HTR-8/SVneo (cell line): ENCODE measurements at regions not wholly inside any gene's neighbourhood (a gene's known extent, or its start where the extent isn't known, plus 50 kb on each side); places are given as distances from the start of the nearest gene placed in this dataset.
A peak's percentile ranks its signal among the peaks of the same experiment; 100 is the strongest.
"Not testable (repeated sequence)": the region's sequence is repeated elsewhere in the genome, so short reads cannot be mapped to it uniquely, and the experiment has no call there.

ENCODE experiments used
- DNase-seq: peaks from one replicate; pipeline ENCODE4 v3.0.0; 2011; ENCODE audit warnings: low spot score, mixed read lengths; ENCODE audit not compliant: insufficient read length
- FAIRE-seq: peaks from 2 replicates; lab custom pipeline; 2011; peaks lifted over from hg19 to GRCh38; lab: Jason Lieb, UNC

DNA sequence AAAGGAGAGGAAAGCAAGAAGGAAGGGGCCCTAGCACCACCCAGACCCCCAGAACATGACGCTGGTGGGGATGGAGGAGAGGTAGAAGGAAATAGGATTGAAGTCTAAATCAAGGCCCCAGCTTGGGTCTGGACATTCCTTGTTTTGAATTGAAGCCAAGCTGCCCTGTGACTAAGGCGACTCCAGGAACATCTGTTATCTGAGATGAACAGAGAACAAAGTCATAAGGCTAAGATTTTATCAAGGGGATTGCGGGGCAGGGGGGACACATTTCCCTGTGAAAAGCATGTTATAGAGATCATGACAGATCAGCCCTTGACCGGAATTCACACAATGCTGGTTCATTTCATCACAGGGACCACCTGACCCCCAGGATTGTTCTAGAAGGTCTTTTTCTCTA lies 80.6 kb upstream of the ADGRL1 start:
- DNase-seq, FAIRE-seq: not testable (repeated sequence)

DNA sequence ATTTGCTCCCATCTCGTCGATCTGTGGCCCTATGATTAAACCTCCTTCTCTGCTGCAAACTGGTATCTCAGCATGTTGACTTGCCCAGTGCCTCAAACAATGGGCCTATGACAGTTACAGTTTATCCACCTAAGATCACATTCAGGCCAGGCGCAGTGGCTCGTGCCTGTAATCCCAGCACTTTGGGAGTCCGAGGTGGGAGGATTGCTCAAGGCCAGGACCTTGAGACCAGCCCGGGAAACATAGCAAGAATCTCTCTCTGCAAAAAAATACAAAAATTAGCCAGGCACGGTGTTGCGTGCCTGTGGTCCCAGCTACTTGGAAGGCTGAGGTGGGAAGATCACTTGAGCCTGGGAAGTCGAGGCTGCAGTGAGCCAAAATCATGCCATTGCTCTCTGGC lies 79.8 kb upstream of the ADGRL1 start:
- DNase-seq, FAIRE-seq: not testable (repeated sequence)

DNA sequence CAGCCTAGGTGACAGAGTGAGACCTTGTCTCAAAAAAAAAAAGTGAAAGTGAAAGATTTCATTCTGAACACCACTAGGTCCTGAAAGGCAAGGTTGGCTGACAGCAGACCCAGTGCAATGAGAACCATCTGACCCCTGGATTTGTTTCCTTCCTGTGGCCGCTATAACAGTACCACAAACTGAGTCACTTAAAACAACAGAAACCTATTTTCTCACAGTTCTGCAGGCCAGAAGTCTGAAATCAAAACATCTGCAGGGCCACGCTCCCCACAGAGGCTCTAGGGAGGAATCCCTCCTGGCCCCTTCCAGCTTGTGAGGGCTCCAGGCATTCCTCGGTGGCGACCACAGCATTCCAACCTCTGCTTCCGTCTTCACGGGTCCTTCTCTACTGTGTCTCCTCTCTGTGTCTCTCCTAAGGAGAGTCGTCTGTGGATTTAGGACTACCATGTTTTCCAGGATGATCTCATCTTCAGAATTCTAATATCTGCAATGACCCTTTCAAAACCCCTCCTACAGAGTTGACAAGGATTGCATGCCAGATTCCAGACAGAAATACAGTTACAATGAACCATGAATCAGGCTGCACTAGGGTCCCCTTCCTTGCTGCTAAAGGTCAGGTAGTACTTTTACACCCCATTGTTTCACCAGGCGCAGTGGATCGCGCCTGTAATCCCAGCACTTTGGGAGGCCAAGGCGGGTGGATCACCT lies 78.0 kb upstream of the ADGRL1 start:
- peak; percentile 39 for DNase-seq
- FAIRE-seq, result not testable (repeated sequence)

DNA sequence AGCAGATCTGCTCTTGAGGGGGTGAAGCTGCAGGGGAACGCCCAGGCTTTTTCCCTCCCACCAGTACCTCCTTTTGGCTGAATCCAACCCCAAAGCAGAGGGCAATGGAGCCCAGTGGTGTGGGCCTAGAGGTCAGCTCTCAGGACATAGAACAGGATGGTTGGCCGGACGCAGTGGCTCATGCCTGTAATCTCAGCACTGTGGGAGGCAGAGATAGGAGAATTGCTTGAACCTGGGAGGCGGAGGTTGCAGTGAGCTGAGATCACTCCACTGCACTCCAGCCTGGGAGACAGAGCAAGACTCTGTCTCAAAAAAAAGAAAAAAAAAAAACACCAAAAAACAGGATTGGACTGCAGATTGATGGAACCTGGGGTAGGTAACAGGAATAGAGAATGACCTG lies 73.3 kb upstream of the ADGRL1 start:
- FAIRE-seq, DNase-seq: not testable (repeated sequence)

DNA sequence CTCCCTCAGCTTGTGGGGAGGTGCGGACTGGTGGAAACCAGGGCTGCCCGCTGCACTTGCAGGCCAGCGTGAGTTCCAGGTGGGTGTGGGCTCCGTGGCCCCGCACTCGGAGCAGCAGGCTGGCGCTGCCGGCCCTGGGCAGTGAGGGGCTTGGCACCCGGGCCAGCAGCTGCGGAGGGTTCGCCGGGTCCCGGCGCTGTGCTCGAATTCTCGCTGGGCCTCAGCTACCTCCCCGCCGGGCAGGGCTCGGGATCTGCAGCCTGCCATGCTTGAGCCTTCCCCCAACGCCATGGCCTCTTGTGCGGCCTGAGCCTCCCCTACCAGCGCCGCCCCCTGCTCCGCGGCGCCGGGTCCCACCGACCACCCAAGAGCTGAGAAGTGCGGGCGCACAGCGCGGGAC lies 71.6 kb upstream of the ADGRL1 start:
- FAIRE-seq (no peak), DNase-seq (no peak)

DNA sequence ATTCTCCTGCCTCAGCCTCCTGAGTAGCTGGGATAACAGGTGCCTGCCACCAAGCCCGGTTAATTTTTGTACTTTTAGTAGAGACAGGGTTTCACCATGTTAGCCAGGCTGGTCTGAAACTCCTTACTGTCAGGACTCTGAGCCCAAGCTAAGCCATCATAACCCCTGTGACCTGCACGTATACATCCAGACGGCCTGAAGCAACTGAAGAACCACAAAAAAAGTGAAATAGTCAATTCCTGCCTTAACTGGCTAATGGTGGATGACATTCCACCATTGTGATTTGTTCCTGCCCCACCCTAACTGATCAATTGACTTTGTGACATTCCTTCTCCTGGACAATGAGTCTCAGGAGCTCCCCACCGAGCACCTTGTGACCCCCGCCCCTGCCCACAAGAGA lies 69.9 kb upstream of the ADGRL1 start:
- not testable (repeated sequence) for DNase-seq, FAIRE-seq

DNA sequence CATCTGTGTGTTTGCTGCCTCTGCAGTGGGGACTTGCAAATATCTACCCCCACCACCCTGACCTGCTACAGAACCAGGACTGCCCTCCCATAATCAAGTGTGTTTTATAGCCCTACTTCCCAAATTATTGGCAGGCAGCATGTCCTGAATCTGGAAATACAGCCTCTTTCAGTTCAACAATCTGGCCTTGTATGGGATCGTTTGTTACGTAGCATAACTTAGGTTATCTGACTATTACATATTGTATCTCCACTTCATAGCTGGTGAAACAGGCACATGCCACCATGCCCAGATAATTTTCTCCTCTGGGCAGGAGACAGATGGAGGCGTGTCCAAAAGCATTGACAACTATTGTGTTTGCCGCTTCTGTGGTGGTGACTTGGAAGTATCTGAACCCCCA lies 66.7 kb upstream of the ADGRL1 start:
- no peak for DNase-seq
- FAIRE-seq, result no peak

DNA sequence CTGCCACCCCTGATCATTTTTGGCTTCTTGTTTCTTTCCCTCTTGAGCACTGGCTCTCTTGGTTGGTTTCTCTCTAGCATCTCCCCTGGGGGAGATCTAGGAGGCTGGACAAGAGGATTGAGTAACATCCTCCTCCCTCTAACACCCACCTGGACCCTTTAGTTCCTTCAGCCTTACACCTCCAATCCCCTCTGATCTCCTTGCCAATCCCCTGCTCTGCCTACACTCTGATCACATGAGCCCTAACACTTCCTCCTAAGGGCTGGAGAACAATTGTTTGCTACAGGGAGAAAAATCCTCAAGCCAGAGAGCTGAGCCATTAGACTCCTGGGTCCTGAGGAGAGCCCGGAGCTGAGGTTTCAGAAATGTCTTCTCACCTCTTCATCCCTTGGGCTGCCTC lies 65.9 kb upstream of the ADGRL1 start:
- FAIRE-seq (no peak), DNase-seq (no peak)

DNA sequence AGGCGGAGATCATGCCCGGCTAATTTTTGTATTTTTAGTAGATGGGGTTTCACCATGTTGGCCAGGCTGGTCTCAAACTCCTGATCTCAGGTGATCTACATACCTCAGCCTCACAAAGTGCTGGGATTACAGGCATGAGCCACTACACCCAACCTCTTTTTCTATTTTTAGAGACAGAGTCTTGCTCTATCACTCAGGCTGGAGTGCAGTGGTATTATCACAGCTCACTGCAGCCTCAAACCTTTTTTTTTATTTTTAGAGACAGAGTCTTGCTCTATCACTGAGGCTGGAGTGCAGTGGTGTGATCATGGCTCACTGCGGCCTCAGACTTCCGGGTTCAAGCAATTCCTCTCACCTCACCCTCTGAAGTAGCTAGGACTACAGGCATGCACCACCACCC lies 64.6 kb upstream of the ADGRL1 start:
- not testable (repeated sequence) for DNase-seq, FAIRE-seq

DNA sequence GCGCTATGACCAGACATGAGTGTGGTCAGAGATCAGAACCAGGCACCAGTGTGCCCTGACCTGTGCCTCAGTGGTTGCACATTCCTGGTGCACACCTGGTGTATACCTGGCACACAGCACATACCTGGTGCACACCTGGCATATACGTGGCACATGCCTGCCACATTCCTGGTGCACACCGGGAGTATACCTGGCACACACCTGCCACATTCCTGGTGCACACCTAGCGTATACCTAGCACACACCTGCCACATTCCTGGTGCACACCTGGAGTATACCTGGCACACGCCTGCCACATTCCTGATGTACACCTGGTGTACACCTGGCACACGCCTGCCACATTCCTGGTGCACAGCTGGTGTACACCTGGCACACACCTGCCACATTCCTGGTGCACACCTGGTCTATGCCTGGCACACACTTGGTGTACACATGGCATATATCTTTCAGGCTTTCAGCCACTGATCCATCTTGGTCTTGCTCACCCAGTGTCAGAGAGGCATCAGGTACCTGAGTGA lies 61.3 kb upstream of the ADGRL1 start:
- FAIRE-seq, result peak; percentile 91
- DNase-seq, result no peak

DNA sequence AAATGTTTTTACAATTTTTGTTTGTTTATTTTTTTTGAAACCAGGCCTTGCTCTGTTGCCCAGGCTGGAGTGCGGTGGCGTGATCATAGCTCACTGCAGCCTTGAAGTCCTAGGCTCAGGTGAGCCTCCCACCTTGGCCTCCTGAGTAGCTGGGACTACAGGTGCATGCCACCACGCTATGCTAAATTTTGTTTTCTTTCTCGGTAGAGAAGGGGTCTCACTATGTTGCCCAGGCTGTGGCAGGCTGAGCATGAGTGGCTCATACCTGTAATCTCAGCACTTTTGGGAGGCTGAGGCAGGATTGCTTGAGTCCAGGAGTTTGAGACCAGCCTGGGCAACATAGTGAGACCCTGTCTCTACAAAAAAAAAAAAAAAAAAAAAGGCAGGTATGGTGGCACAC lies 60.2 kb upstream of the ADGRL1 start:
- DNase-seq, FAIRE-seq: not testable (repeated sequence)

DNA sequence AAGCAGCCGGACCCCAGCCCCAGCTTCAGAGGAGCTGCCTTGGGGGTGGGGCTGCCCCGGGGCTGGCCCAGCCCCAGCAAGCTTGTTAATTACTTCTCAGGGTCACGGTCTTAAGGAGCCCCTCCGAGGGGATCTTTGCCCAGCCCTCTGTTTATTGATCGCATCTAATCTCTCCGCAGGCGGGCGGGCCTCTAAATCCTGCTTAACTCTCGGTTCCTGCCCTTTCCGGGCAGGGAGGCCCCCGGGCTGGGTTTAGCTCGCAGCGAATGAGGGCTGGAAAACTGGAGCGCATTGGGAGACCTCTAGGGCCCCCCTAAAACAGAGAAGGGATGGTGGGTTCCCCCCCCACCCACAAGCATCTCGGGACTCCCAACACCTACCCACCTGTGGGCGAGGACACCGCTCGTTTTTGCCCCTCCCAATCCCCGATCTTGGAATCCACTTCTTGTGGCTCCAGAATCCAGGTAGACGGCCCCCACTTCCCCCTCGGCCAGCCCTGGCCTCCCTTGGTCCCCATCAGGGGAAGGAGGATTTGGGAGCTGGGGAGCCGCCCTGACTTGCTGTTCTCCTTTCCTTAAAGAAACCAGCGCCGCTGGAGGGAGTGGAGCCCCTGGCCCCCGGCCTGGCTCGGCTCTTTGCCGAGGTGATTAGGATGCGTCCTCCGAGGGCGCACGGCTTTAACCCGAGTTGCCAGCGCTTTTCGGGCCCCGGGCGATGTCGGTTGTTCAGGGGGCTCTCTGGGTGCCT lies 59.5 kb upstream of the ADGRL1 start:
- FAIRE-seq (no peak), DNase-seq (no peak)

DNA sequence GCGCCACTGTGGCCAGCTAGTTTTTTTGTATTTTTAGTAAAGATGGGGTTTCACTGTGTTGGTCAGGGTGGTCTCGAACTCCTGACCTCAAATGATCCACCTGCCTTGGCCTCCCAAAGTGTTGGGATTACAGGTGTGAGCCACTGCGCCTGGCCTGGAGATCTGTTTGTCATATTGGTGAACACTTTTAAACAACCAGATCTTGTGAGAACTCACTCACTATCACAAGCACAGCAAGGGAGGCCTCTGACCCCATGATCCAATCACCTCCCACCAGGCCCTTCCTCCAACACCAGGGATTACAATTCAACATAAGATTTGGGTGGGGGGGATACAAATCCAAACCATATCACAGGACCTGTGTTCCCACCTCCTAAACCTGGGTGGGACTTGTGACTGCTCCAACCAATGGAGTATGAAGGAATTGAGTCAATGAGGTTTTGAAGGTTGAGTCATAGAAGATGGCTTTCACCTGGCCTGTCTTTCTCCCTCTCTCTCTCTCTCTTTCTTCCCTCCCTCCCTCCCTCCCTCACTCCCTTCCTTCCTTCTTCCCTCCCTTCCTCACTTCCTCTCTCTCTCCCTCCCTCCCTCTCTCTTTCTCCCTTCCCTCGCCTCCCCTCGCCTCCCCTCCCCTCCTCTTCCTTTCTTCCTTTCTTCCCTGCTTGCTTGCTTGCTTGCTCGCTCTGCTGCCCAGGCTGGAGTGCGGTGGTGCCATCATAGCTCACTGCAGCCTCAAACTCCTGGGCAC lies 50.1 kb upstream of the ADGRL1 start:
- DNase-seq, FAIRE-seq: not testable (repeated sequence)
